ENCODE measurements at regions not wholly inside any gene's neighbourhood (a gene's known extent, or its start where the extent isn't known, plus 50 kb on each side); places are given as distances from the start of the nearest gene placed in this dataset.
A peak's percentile ranks its signal among the peaks of the same experiment; 100 is the strongest.
"Not testable (repeated sequence)": the region's sequence is repeated elsewhere in the genome, so short reads cannot be mapped to it uniquely, and the experiment has no call there.

DNA sequence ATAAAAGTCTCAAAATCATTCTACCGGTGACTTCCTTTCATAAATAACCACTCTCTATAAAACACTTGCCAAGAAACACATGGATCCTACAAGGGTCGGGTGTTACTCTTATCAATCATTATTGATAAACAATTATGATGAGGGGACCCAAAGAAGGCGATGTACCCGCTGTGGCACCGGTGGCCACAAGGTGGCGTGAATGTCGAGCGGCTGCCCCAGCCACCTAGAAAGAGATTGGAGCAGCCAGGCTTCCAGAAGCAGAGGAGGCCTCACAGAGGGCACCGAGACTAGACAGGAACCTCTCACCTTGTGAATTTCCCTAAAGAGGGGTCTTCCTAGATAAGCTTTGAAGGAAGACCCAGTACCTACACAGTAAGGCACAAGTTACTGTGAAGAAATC is 80.5 kb upstream of the GOLGA6L6 start:
- DNase-seq, result not testable (repeated sequence)

DNA sequence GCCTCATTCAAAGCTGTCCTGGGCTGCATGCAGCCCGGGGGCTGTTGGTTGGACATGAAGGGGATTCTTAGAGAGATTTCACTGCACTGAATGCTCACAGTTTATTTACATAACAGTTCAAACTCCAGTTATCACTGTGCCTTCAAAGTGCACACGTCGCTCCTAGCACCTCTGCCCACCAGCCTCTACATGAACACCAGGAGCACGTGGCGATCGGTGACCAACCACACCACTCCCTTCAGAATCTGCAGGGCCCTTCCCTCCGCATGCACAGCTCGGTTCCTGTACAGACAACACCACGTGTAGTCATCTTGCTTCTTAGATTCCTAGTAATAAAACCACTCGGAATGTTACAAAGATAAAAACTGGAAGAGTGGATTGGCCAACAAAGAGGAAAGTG is 72.9 kb upstream of the GOLGA6L6 start:
- not testable (repeated sequence) for DNase-seq

DNA sequence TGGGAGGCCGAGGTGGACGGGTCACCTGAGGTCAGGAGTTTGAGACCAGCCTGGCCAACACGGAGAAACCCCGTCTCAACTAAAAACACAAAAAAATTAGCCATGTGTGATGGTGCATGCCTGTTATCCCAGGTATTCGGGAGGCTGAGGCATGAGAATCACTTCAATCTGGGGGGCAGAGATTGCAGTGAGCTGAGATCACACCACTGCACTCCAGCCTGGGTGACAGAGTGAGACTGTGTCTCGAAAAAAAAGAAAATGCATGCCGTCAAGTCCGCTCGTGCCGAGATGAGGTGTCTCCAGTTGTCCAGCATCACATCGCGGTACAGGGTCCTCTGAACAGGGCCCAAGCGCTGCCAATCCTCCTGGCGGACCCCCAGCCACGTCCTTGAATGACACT is 71.2 kb upstream of the GOLGA6L6 start:
- DNase-seq, result peak; percentile 4

DNA sequence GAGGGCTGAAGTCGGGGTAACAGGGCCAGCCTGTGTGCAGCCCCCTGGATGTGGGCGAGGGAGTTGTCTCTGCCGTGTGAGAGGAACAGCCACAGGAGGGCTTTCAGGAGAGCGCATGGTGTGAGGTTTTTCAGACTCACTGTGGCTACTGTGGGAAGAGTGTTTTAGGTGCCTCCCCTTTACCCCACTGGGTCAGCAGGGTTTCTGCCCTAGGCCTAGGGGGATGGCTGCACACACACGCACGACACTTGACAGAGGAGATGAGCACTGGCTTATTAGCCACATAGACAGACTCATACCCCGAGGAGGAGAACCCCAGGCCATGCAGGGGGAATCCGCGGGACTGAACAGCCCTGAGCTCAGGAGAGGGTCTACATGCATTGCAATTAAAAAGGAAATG is 70.8 kb upstream of the GOLGA6L6 start:
- DNase-seq, result peak; percentile 12

DNA sequence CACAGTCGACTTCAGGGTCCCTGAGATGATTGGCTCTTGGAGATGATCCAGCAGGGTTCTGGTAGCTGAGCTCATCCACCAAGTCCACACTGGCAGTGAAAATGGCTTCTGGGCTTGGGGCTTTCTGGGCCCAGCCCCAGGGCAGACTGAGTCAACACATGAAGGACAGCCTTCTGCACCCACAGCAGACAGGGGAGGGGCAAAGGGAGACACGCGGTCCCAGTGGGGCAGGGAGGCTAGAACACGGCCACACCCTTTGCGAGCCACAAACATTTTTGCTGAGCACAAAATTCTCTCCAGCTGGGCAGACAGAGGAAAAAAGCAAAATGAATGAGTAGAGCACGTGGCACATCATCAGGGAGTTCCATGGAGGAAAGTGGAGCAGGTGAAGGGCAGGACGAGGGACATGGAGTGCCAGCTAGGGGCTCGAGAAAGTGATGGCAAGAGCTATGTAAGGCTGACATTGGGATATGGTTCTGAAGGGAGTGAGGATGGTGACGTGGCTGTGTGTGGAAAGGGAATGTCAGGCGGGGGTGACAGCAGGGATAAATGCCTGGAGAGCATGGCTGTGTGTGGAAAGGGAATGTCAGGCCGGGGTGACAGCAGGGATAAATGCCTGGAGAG is 70.2 kb upstream of the GOLGA6L6 start:
- not testable (repeated sequence) for DNase-seq

DNA sequence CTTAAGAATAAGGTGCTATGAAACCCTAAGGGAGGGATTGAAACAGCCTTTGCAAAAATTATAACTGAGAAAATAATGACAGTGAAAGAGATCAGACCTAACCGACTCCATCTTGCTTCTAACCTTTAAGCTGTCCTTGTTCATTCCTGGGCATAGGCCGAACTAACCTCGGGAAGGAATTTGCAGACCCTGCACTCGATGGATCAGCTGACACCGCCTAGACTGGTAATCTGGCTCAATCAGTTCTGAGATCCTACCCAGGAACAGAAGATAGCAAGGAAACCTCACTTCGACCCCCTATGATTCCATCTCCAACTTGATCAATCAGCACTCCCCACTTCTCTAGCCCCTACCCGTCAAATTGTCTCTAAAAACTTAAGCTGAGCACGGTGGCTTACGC is 66.6 kb upstream of the GOLGA6L6 start:
- not testable (repeated sequence) for DNase-seq

DNA sequence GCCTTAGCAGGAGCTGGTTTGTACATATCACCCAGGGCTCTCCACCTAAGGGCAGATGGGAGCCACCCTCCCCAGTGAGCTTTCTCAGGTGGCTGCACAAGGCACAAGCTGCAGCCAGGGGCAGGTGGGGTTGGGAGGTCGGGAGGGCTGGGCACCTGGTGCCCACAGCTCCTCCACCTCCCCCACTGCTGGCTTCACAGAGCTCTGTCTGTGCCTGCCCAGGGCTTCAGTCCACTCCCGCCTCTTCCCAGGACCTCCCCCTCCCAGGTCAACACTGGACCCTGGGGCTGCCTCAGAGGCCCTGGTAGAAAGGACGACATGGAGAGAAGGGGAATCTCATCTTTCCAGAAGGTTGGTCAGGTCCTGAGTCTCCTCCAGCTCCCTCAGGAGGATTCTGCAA is 55.6 kb upstream of the GOLGA6L6 start:
- DNase-seq, result not testable (repeated sequence)

DNA sequence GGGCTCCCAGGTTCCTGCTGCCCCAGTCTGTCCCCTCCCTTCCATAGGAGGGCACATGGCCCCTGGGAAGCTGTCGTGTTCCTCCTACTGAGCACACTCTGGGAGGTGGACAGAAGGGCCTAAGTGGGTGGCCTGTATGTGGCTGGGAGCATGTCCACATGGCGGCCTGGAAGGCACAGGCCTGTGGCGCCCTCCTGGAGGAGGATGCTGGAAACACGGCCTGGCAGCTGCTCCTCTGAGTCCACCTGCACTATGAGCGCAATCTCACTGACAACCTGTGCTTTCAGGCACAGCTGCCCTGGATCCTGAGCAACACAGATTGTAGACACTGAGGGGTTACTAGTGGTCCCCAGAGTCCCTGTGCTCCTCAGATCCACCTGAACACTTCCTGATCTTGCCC is 52.6 kb upstream of the GOLGA6L6 start:
- not testable (repeated sequence) for DNase-seq

DNA sequence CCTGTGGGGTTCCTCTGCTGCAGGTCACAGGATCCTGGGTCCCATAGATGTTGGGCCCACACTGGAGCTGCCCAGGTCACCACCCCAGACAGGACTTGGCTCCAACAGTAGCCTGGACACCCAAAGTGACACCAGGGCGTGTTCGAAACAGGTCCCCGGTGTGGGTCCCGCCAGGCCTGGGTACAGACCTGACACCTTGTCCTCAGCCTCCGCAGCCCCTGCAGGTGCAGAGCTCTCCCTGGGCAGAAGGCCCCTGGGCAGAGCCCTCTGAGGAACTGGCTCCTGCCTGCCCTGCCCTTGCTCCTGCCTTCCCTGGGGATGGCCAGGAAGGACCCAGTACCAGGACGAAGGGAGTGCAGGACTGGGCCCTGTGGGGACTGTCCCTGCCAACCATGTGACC is 50.3 kb upstream of the GOLGA6L6 start:
- not testable (repeated sequence) for DNase-seq
